ENCODE measurements at regions not wholly inside any gene's neighbourhood (a gene's known extent, or its start where the extent isn't known, plus 50 kb on each side); places are given as distances from the start of the nearest gene placed in this dataset.

- WGBS, 2 donors (ENCODE audit: extremely low coverage in 2 of 2, insufficient read length in 2 of 2, insufficient replicate concordance in 1 of 2) = no CpG with 5 or more reads among the region's 2 CpGs
- no peak overlapping the region for H3K4me2 ChIP-seq (ENCODE audit: insufficient read depth, low read length, poor library complexity, severe bottlenecking)
- H3K36me3 ChIP-seq (replicated peaks in 1 of 2; ENCODE audit: control insufficient read depth in 2 of 2, insufficient read depth in 2 of 2, low read length in 2 of 2) = no peaks in the 10 kb centered on the region
- H3K23ac ChIP-seq (ENCODE audit: low read depth, low read length, poor library complexity) = no peak overlapping the region
- H2BK120ac ChIP-seq (ENCODE audit: low read depth, low read length) = no peak overlapping the region
- H3K27me3 ChIP-seq (ENCODE audit: control insufficient read depth in 3 of 3, insufficient read depth in 3 of 3, low read depth in 1 of 3, low read length in 3 of 3) = no peaks in the 10 kb centered on the region
- no peak overlapping the region for H3K27ac ChIP-seq (replicated peaks; ENCODE audit: low read length)
- no peak overlapping the region for H2AK5ac ChIP-seq (ENCODE audit: low read depth, low read length)
- no peak overlapping the region for H3K14ac ChIP-seq (ENCODE audit: low read length)
- DNase-seq (ENCODE audit: low spot score) = no peak
- no peak overlapping the region for H4K8ac ChIP-seq (ENCODE audit: low read depth, low read length)
- H3K9ac ChIP-seq (ENCODE audit: low read depth, low read length, poor library complexity) = no peak overlapping the region
- H3K4me1 ChIP-seq (ENCODE audit: control insufficient read depth in 2 of 2, insufficient read depth in 1 of 2, low read depth in 1 of 2, low read length in 2 of 2) = peaks cover 0 to 27% of the 10 kb centered on the region in 2 donors
- H3K79me1 ChIP-seq (ENCODE audit: low read depth, low read length) = no peaks in the 10 kb centered on the region
- no peak overlapping the region for H4K91ac ChIP-seq (ENCODE audit: low read depth, low read length, poor library complexity)
- no peak overlapping the region for H2BK5ac ChIP-seq (ENCODE audit: low read length)
- H2AFZ ChIP-seq (ENCODE audit: low read length) = no peak overlapping the region
- H2BK15ac ChIP-seq (ENCODE audit: low read length) = no peak overlapping the region
- no peak overlapping the region for H2BK12ac ChIP-seq (ENCODE audit: low read length)
- H3K9me3 ChIP-seq (replicated peaks in 1 of 2; ENCODE audit: control insufficient read depth in 2 of 2, insufficient read depth in 1 of 2, low read depth in 1 of 2, low read length in 2 of 2) = no peaks in the 10 kb centered on the region
- no peak overlapping the region for H3K4ac ChIP-seq (ENCODE audit: low read length)
- no peak overlapping the region for H3K18ac ChIP-seq (ENCODE audit: low read length)
- H3K4me3 ChIP-seq (ENCODE audit: low read length in 2 of 2) = no peak overlapping the region
Measured at GRCh38 chr18:27411911-27412310, 226.8 kb upstream of the CHST9 start.

DNA sequence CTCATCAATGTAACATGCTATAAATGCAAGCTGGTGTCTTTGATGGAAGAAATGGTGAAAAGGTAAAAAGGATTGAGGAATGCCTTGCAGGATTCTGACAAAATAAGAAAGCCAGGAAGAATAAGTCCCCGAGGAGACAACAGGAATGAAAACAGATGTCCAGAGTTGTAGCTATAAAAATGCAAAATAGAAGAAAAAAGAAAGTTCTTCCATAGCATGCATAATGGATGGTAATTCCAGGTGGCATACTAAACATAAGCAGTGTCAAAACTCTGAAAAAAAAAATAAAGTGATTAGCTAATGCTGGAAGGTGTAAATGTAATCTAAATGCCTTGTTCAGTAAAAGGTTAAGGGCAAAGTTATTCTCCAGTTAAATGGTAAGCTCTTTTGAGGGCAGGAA is 225.9 kb upstream of the CHST9 start:
- no peak overlapping the region for H2AFZ ChIP-seq (ENCODE audit: low read length)
- no CpG with 5 or more reads among the region's 1 CpG for WGBS, 2 donors (ENCODE audit: extremely low coverage in 2 of 2, insufficient read length in 2 of 2, insufficient replicate concordance in 1 of 2)
- H3K36me3 ChIP-seq (replicated peaks in 1 of 2; ENCODE audit: control insufficient read depth in 2 of 2, insufficient read depth in 2 of 2, low read length in 2 of 2) = no peaks in the 10 kb centered on the region

GRCh38 chr18:27404855-27405254 is 219.7 kb upstream of the CHST9 start:
- H3K9ac ChIP-seq (ENCODE audit: low read depth, low read length, poor library complexity) = no peak overlapping the region
- DNase-seq (ENCODE audit: low spot score) = no peak
- no peak overlapping the region for H3K4me2 ChIP-seq (ENCODE audit: insufficient read depth, low read length, poor library complexity, severe bottlenecking)
- H3K4me1 ChIP-seq (ENCODE audit: control insufficient read depth in 2 of 2, insufficient read depth in 1 of 2, low read depth in 1 of 2, low read length in 2 of 2) = peaks cover 0 to 18% of the 10 kb centered on the region in 2 donors
- no peak overlapping the region for H2AK5ac ChIP-seq (ENCODE audit: low read depth, low read length)
- H3K27ac ChIP-seq (replicated peaks; ENCODE audit: low read length) = no peak overlapping the region
- H3K27me3 ChIP-seq (ENCODE audit: control insufficient read depth in 3 of 3, insufficient read depth in 3 of 3, low read depth in 1 of 3, low read length in 3 of 3) = no peaks in the 10 kb centered on the region
- H2BK5ac ChIP-seq (ENCODE audit: low read length) = no peak overlapping the region
- WGBS, 2 donors (ENCODE audit: extremely low coverage in 2 of 2, insufficient read length in 2 of 2, insufficient replicate concordance in 1 of 2) = no CpG with 5 or more reads among the region's 2 CpGs
- H4K91ac ChIP-seq (ENCODE audit: low read depth, low read length, poor library complexity) = no peak overlapping the region
- H3K18ac ChIP-seq (ENCODE audit: low read length) = no peak overlapping the region
- H3K4ac ChIP-seq (ENCODE audit: low read length) = no peak overlapping the region
- H2BK15ac ChIP-seq (ENCODE audit: low read length) = no peak overlapping the region
- H2BK12ac ChIP-seq (ENCODE audit: low read length) = no peak overlapping the region
- H3K79me1 ChIP-seq (ENCODE audit: low read depth, low read length) = no peaks in the 10 kb centered on the region
- H3K14ac ChIP-seq (ENCODE audit: low read length) = no peak overlapping the region
- no peak overlapping the region for H2BK120ac ChIP-seq (ENCODE audit: low read depth, low read length)
- no peaks in the 10 kb centered on the region for H3K9me3 ChIP-seq (replicated peaks in 1 of 2; ENCODE audit: control insufficient read depth in 2 of 2, insufficient read depth in 1 of 2, low read depth in 1 of 2, low read length in 2 of 2)
- H3K4me3 ChIP-seq (ENCODE audit: low read length in 2 of 2) = no peak overlapping the region
- peak overlapping the region; percentile 46 for H2AFZ ChIP-seq (ENCODE audit: low read length)
- H3K23ac ChIP-seq (ENCODE audit: low read depth, low read length, poor library complexity) = no peak overlapping the region
- H3K36me3 ChIP-seq (replicated peaks in 1 of 2; ENCODE audit: control insufficient read depth in 2 of 2, insufficient read depth in 2 of 2, low read length in 2 of 2) = no peaks in the 10 kb centered on the region
- H4K8ac ChIP-seq (ENCODE audit: low read depth, low read length) = no peak overlapping the region

More for the DNA sequence above, 225.9 kb upstream of the CHST9 start:
- Histone ChIP-seq H3K9me3 (replicated peaks in 1 of 2; ENCODE audit: control insufficient read depth in 2 of 2, insufficient read depth in 1 of 2, low read depth in 1 of 2, low read length in 2 of 2) (no peaks in the 10 kb centered on the region), H3K27ac (replicated peaks; ENCODE audit: low read length) (no peak overlapping the region), H2BK15ac (ENCODE audit: low read length) (no peak overlapping the region), H4K91ac (ENCODE audit: low read depth, low read length, poor library complexity) (no peak overlapping the region), H3K18ac (ENCODE audit: low read length) (no peak overlapping the region), H3K4me2 (ENCODE audit: insufficient read depth, low read length, poor library complexity, severe bottlenecking) (no peak overlapping the region), H3K9ac (ENCODE audit: low read depth, low read length, poor library complexity) (no peak overlapping the region), H3K27me3 (ENCODE audit: control insufficient read depth in 3 of 3, insufficient read depth in 3 of 3, low read depth in 1 of 3, low read length in 3 of 3) (no peaks in the 10 kb centered on the region), H2BK12ac (ENCODE audit: low read length) (no peak overlapping the region), H3K4me3 (ENCODE audit: low read length in 2 of 2) (no peak overlapping the region), H3K14ac (ENCODE audit: low read length) (no peak overlapping the region), H3K4ac (ENCODE audit: low read length) (no peak overlapping the region), H3K4me1 (ENCODE audit: control insufficient read depth in 2 of 2, insufficient read depth in 1 of 2, low read depth in 1 of 2, low read length in 2 of 2) (peaks cover 0 to 27% of the 10 kb centered on the region in 2 donors), H4K8ac (ENCODE audit: low read depth, low read length) (no peak overlapping the region), H2BK5ac (ENCODE audit: low read length) (no peak overlapping the region), H3K79me1 (ENCODE audit: low read depth, low read length) (no peaks in the 10 kb centered on the region), H2BK120ac (ENCODE audit: low read depth, low read length) (no peak overlapping the region), H3K23ac (ENCODE audit: low read depth, low read length, poor library complexity) (no peak overlapping the region), H2AK5ac (ENCODE audit: low read depth, low read length) (no peak overlapping the region)
- no peak for DNase-seq (ENCODE audit: low spot score)

GRCh38 chr18:27400001-27400400 is 214.9 kb upstream of the CHST9 start:
- no peak overlapping the region for H3K4me2 ChIP-seq (ENCODE audit: insufficient read depth, low read length, poor library complexity, severe bottlenecking)
- no peaks in the 10 kb centered on the region for H3K36me3 ChIP-seq (replicated peaks in 1 of 2; ENCODE audit: control insufficient read depth in 2 of 2, insufficient read depth in 2 of 2, low read length in 2 of 2)
- H2AFZ ChIP-seq (ENCODE audit: low read length) = no peak overlapping the region
- no peak for DNase-seq (ENCODE audit: low spot score)
- no peak overlapping the region for H4K91ac ChIP-seq (ENCODE audit: low read depth, low read length, poor library complexity)
- WGBS, 2 donors (ENCODE audit: extremely low coverage in 2 of 2, insufficient read length in 2 of 2, insufficient replicate concordance in 1 of 2) = no CpG with 5 or more reads among the region's 9 CpGs
- no peak overlapping the region for H3K4ac ChIP-seq (ENCODE audit: low read length)
- no peaks in the 10 kb centered on the region for H3K27me3 ChIP-seq (ENCODE audit: control insufficient read depth in 3 of 3, insufficient read depth in 3 of 3, low read depth in 1 of 3, low read length in 3 of 3)
- no peaks in the 10 kb centered on the region for H3K9me3 ChIP-seq (replicated peaks in 1 of 2; ENCODE audit: control insufficient read depth in 2 of 2, insufficient read depth in 1 of 2, low read depth in 1 of 2, low read length in 2 of 2)
- H3K18ac ChIP-seq (ENCODE audit: low read length) = no peak overlapping the region
- no peak overlapping the region for H4K8ac ChIP-seq (ENCODE audit: low read depth, low read length)
- H3K27ac ChIP-seq (replicated peaks; ENCODE audit: low read length) = no peak overlapping the region
- no peak overlapping the region for H2BK120ac ChIP-seq (ENCODE audit: low read depth, low read length)
- H3K23ac ChIP-seq (ENCODE audit: low read depth, low read length, poor library complexity) = no peak overlapping the region
- no peak overlapping the region for H2AK5ac ChIP-seq (ENCODE audit: low read depth, low read length)
- no peak overlapping the region for H2BK5ac ChIP-seq (ENCODE audit: low read length)
- H2BK15ac ChIP-seq (ENCODE audit: low read length) = no peak overlapping the region
- H3K4me1 ChIP-seq (ENCODE audit: control insufficient read depth in 2 of 2, insufficient read depth in 1 of 2, low read depth in 1 of 2, low read length in 2 of 2) = peaks cover 0 to 17% of the 10 kb centered on the region in 2 donors
- H3K4me3 ChIP-seq (ENCODE audit: low read length in 2 of 2) = no peak overlapping the region
- H2BK12ac ChIP-seq (ENCODE audit: low read length) = no peak overlapping the region
- H3K9ac ChIP-seq (ENCODE audit: low read depth, low read length, poor library complexity) = no peak overlapping the region
- no peak overlapping the region for H3K14ac ChIP-seq (ENCODE audit: low read length)
- H3K79me1 ChIP-seq (ENCODE audit: low read depth, low read length) = no peaks in the 10 kb centered on the region

Measured in neuronal stem cell (in vitro differentiated cells).